CD4-positive, alpha-beta T cell (primary cell): ENCODE measurements at regions not wholly inside any gene's neighbourhood (a gene's known extent, or its start where the extent isn't known, plus 50 kb on each side); places are given as distances from the start of the nearest gene placed in this dataset.
"Not testable (repeated sequence)": the region's sequence is repeated elsewhere in the genome, so short reads cannot be mapped to it uniquely, and the experiment has no call there.

Source experiments
- ATAC-seq: fragments of 200-7000 bp; cut with Tn5 transposase; one replicate; pipeline ENCODE4 v1.10.0; 2022; ENCODE audit warnings: mild to moderate bottlenecking; ENCODE audit not compliant: poor library complexity
- CTCF ChIA-PET: fragments of 350-600 bp; sonication (Branson Sonifier 250); formaldehyde crosslinking; loops from one replicate; lab custom pipeline; 2021; ENCODE audit warnings: antibody characterized with exemption, inconsistent platforms; lab: Charles Lee
- POLR2A ChIA-PET: fragments of 350-600 bp; sonication (Branson Sonifier 250); formaldehyde crosslinking; loops from one replicate; lab custom pipeline; 2021; ENCODE audit warnings: antibody characterized with exemption, inconsistent platforms; lab: Charles Lee
- DNase-seq, 14 experiments: peaks; one replicate each; pipeline ENCODE4 v3.0.0-alpha.2; 2013 to 2020; ENCODE audit warnings: mixed read lengths in 2 of 14
- H3K27ac ChIP-seq, 2 donors: one replicate each; pipeline versions ENCODE4 v1.5.1 to v1.7.0; 2013; ENCODE audit warnings: low read length in 2 of 2, low read depth in 1 of 2, mild to moderate bottlenecking in 1 of 2
- H3K27me3 ChIP-seq, 2 experiments: 1 replicate in 1 of 2; 2 replicates in 1 of 2; pipeline versions ENCODE4 v1.6.1 to v1.7.0; 2013; ENCODE audit warnings: low read length in 2 of 2, control low read depth in 1 of 2, mild to moderate bottlenecking in 1 of 2, moderate library complexity in 1 of 2; ENCODE audit not compliant: insufficient read depth in 2 of 2, control insufficient read depth in 1 of 2
- H3K36me3 ChIP-seq: one replicate; pipeline ENCODE4 v1.6.1; 2013; ENCODE audit warnings: low read length, control low read depth; ENCODE audit not compliant: insufficient read depth
- H3K4me1 ChIP-seq: one replicate; pipeline ENCODE4 v1.6.1; 2013; ENCODE audit warnings: low read length, control low read depth; ENCODE audit not compliant: insufficient read depth
- H3K4me3 ChIP-seq: one replicate; pipeline ENCODE4 v1.5.1; 2013; ENCODE audit warnings: mild to moderate bottlenecking, low read length, moderate library complexity
- H3K9me3 ChIP-seq, 2 experiments: 1 replicate in 1 of 2; 2 replicates in 1 of 2; pipeline versions ENCODE4 v1.6.1 to v1.7.0; 2013; ENCODE audit warnings: low read length in 2 of 2, mild to moderate bottlenecking in 2 of 2, control low read depth in 1 of 2, moderate library complexity in 1 of 2; ENCODE audit not compliant: control insufficient read depth in 1 of 2, insufficient read depth in 1 of 2
- H3K27ac Mint-ChIP-seq: one replicate; pipeline ENCODE4 v1.8.0; 2020; ENCODE audit warnings: mixed read lengths
- H3K27me3 Mint-ChIP-seq: one replicate; pipeline ENCODE4 v1.8.0; 2021; ENCODE audit warnings: mixed read lengths
- H3K36me3 Mint-ChIP-seq: one replicate; pipeline ENCODE4 v1.8.0; 2021; ENCODE audit warnings: low read depth, mixed read lengths
- H3K4me1 Mint-ChIP-seq: one replicate; pipeline ENCODE4 v1.8.0; 2021; ENCODE audit warnings: low read depth, mixed read lengths
- H3K4me3 Mint-ChIP-seq: one replicate; pipeline ENCODE4 v1.8.0; 2020; ENCODE audit warnings: mild to moderate bottlenecking, mixed read lengths
- H3K9me3 Mint-ChIP-seq: one replicate; pipeline ENCODE4 v1.8.0; 2020; ENCODE audit warnings: mixed read lengths
- CTCF ChIP-seq: fragments of 200-600 bp; IDR thresholded peaks from one replicate; pipeline ENCODE4 v1.8.0; 2022; ENCODE audit warnings: antibody characterized with exemption, mild to moderate bottlenecking
- intact Hi-C, 2 experiments: fragments of 100-400 bp; cut with DNase I in 1 of 2; cut with micrococcal nuclease in 1 of 2; formaldehyde crosslinking; loops; one replicate each; pipeline versions ENCODE4 v1.15.1 to v1.9.0; 2023 to 2025; cut with DNase I, micrococcal nuclease

GRCh38 chr1:224019866-224020265, 94.0 kb upstream of the FBXO28 start:
- POLR2A ChIA-PET, CTCF ChIA-PET, H3K4me1 Mint-ChIP-seq, H3K4me1 ChIP-seq, intact Hi-C loops, H3K36me3 Mint-ChIP-seq, H3K36me3 ChIP-seq, ATAC-seq, H3K4me3 ChIP-seq, H3K27me3 Mint-ChIP-seq, H3K4me3 Mint-ChIP-seq, H3K27ac ChIP-seq, H3K27me3 ChIP-seq, H3K9me3 ChIP-seq, H3K9me3 Mint-ChIP-seq, DNase-seq, H3K27ac Mint-ChIP-seq: not testable (repeated sequence)

GRCh38 chr1:224015782-224016181, 98.1 kb upstream of the FBXO28 start:
- POLR2A ChIA-PET, DNase-seq, H3K27me3 Mint-ChIP-seq, H3K27ac ChIP-seq, H3K4me3 Mint-ChIP-seq, H3K9me3 Mint-ChIP-seq, ATAC-seq, H3K27ac Mint-ChIP-seq, H3K4me3 ChIP-seq, CTCF ChIA-PET, H3K27me3 ChIP-seq, H3K36me3 Mint-ChIP-seq, H3K4me1 Mint-ChIP-seq, H3K4me1 ChIP-seq, H3K36me3 ChIP-seq, intact Hi-C loops: not testable (repeated sequence)
- peaks cover 0 to 32% of the 10 kb centered on the region in 2 experiments for H3K9me3 ChIP-seq

GRCh38 chr1:224014330-224014649, 99.6 kb upstream of the FBXO28 start:
- CTCF ChIA-PET = no interaction called here
- Histone ChIP-seq H3K27ac (no peak overlapping the region), H3K36me3 (no peaks in the 10 kb centered on the region), H3K4me1 (no peaks in the 10 kb centered on the region), H3K9me3 (peaks cover 0 to 32% of the 10 kb centered on the region in 2 experiments), H3K4me3 (no peak overlapping the region), H3K27me3 (no peaks in the 10 kb centered on the region)
- no peaks in the 10 kb centered on the region for H3K4me1 Mint-ChIP-seq
- no peak for DNase-seq
- H3K27ac Mint-ChIP-seq = no peak overlapping the region
- no peak for ATAC-seq
- TF ChIP-seq CTCF = no peak
- no peak overlapping the region for H3K4me3 Mint-ChIP-seq
- H3K9me3 Mint-ChIP-seq = no peaks in the 10 kb centered on the region
- intact Hi-C loops = no loop called here
- H3K36me3 Mint-ChIP-seq = peaks cover 5% of the 10 kb centered on the region
- POLR2A ChIA-PET = no interaction called here
- H3K27me3 Mint-ChIP-seq = no peaks in the 10 kb centered on the region

- H3K27ac ChIP-seq, H3K4me1 Mint-ChIP-seq, POLR2A ChIA-PET, H3K4me3 Mint-ChIP-seq, H3K36me3 Mint-ChIP-seq, H3K4me3 ChIP-seq, H3K27me3 Mint-ChIP-seq, DNase-seq, H3K36me3 ChIP-seq, H3K9me3 Mint-ChIP-seq, intact Hi-C loops, CTCF ChIA-PET, H3K4me1 ChIP-seq, H3K27ac Mint-ChIP-seq, H3K27me3 ChIP-seq, ATAC-seq: not testable (repeated sequence)
- peaks cover 0 to 32% of the 10 kb centered on the region in 2 experiments for H3K9me3 ChIP-seq
Observed at GRCh38 chr1:224013626-224014329, 100.1 kb upstream of the FBXO28 start.

GRCh38 chr1:224012807-224013434, 101.0 kb upstream of the FBXO28 start:
- not testable (repeated sequence) for ATAC-seq, H3K9me3 Mint-ChIP-seq

GRCh38 chr1:224012162-224012561, 101.7 kb upstream of the FBXO28 start:
- H3K4me1 Mint-ChIP-seq, DNase-seq, H3K27me3 Mint-ChIP-seq, H3K4me1 ChIP-seq, intact Hi-C loops, H3K36me3 ChIP-seq, H3K9me3 Mint-ChIP-seq, H3K4me3 ChIP-seq, H3K27ac ChIP-seq, POLR2A ChIA-PET, ATAC-seq, H3K27me3 ChIP-seq, CTCF ChIA-PET, H3K4me3 Mint-ChIP-seq, H3K27ac Mint-ChIP-seq: not testable (repeated sequence)
- peaks cover 22% of the 10 kb centered on the region for H3K36me3 Mint-ChIP-seq
- peaks cover 0 to 32% of the 10 kb centered on the region in 2 experiments for H3K9me3 ChIP-seq

More at GRCh38 chr1:224012807-224013434, 101.0 kb upstream of the FBXO28 start:
- H3K4me3 ChIP-seq, H3K4me3 Mint-ChIP-seq, H3K27me3 Mint-ChIP-seq, H3K27ac Mint-ChIP-seq, H3K36me3 ChIP-seq, CTCF ChIA-PET, H3K27ac ChIP-seq, intact Hi-C loops, H3K27me3 ChIP-seq, H3K4me1 ChIP-seq, H3K4me1 Mint-ChIP-seq, DNase-seq, POLR2A ChIA-PET: not testable (repeated sequence)
- H3K36me3 Mint-ChIP-seq = peaks cover 15% of the 10 kb centered on the region
- peaks cover 0 to 32% of the 10 kb centered on the region in 2 experiments for H3K9me3 ChIP-seq
